T-helper 1 cell treated with Interleukin-12 subunit alpha and Interleukin-12 subunit beta and Interleukin-4 antibody, amounts not matched to agents 30 μg/mL and 1 μg/mL, for 36 hours (primary cell): ENCODE measurements at regions not wholly inside any gene's neighbourhood (a gene's known extent, or its start where the extent isn't known, plus 50 kb on each side); places are given as distances from the start of the nearest gene placed in this dataset.
"Not testable (repeated sequence)": the region's sequence is repeated elsewhere in the genome, so short reads cannot be mapped to it uniquely, and the experiment has no call there.

ENCODE experiments used
- H3K27ac Mint-ChIP-seq: one replicate; pipeline ENCODE4 v1.8.0; 2021; ENCODE audit warnings: mild to moderate bottlenecking, mixed read lengths
- H3K27me3 Mint-ChIP-seq: one replicate; pipeline ENCODE4 v1.8.0; 2021; ENCODE audit warnings: low read depth, mixed read lengths
- H3K36me3 Mint-ChIP-seq: one replicate; pipeline ENCODE4 v1.8.0; 2021; ENCODE audit warnings: low read depth, mixed read lengths
- H3K4me1 Mint-ChIP-seq: one replicate; pipeline ENCODE4 v1.8.0; 2021; ENCODE audit warnings: low read depth, mixed read lengths
- H3K4me3 Mint-ChIP-seq: one replicate; pipeline ENCODE4 v1.8.0; 2021; ENCODE audit warnings: mild to moderate bottlenecking, moderate library complexity, mixed read lengths
- H3K9me3 Mint-ChIP-seq: one replicate; pipeline ENCODE4 v1.8.0; 2021; ENCODE audit warnings: mixed read lengths

- Mint-ChIP-seq H3K9me3 (no peaks in the 10 kb centered on the region), H3K4me3 (no peak overlapping the region), H3K27ac (no peak overlapping the region)
Observed at GRCh38 chr12:91766454-91766853, 379.2 kb downstream of the BTG1 start.

GRCh38 chr12:91763654-91764370, 381.8 kb downstream of the BTG1 start:
- Mint-ChIP-seq H3K9me3 (peaks cover 4% of the 10 kb centered on the region), H3K4me3 (no peak overlapping the region), H3K36me3 (no peaks in the 10 kb centered on the region), H3K27ac (no peak overlapping the region), H3K4me1 (no peaks in the 10 kb centered on the region), H3K27me3 (no peaks in the 10 kb centered on the region)

More at GRCh38 chr12:91766454-91766853, 379.2 kb downstream of the BTG1 start:
- no peaks in the 10 kb centered on the region for H3K4me1 Mint-ChIP-seq
- no peaks in the 10 kb centered on the region for H3K36me3 Mint-ChIP-seq
- H3K27me3 Mint-ChIP-seq: no peaks in the 10 kb centered on the region

GRCh38 chr12:91753649-91754048, 392.0 kb downstream of the BTG1 start:
- H3K36me3 Mint-ChIP-seq: peaks cover 3% of the 10 kb centered on the region
- H3K4me3 Mint-ChIP-seq: no peak overlapping the region
- no peak overlapping the region for H3K27ac Mint-ChIP-seq
- peaks cover 23% of the 10 kb centered on the region for H3K9me3 Mint-ChIP-seq
- peaks cover 4% of the 10 kb centered on the region for H3K4me1 Mint-ChIP-seq
- H3K27me3 Mint-ChIP-seq: no peaks in the 10 kb centered on the region

- Mint-ChIP-seq H3K27me3 (no peaks in the 10 kb centered on the region), H3K36me3 (no peaks in the 10 kb centered on the region), H3K9me3 (peaks cover 6% of the 10 kb centered on the region), H3K27ac (no peak overlapping the region), H3K4me3 (no peak overlapping the region), H3K4me1 (no peaks in the 10 kb centered on the region)
Observed at GRCh38 chr12:91746976-91747375, 398.7 kb downstream of the BTG1 start.

- Mint-ChIP-seq H3K36me3 (no peaks in the 10 kb centered on the region), H3K9me3 (no peaks in the 10 kb centered on the region), H3K27ac (no peak overlapping the region), H3K27me3 (no peaks in the 10 kb centered on the region), H3K4me3 (no peak overlapping the region), H3K4me1 (no peaks in the 10 kb centered on the region)
Observed at GRCh38 chr12:91744597-91744996, 401.0 kb downstream of the BTG1 start.

GRCh38 chr12:91743704-91744321, 401.8 kb downstream of the BTG1 start:
- H3K9me3 Mint-ChIP-seq: no peaks in the 10 kb centered on the region
- no peaks in the 10 kb centered on the region for H3K36me3 Mint-ChIP-seq
- no peak overlapping the region for H3K4me3 Mint-ChIP-seq
- no peaks in the 10 kb centered on the region for H3K27me3 Mint-ChIP-seq
- no peaks in the 10 kb centered on the region for H3K4me1 Mint-ChIP-seq
- H3K27ac Mint-ChIP-seq: no peak overlapping the region

GRCh38 chr12:91743280-91743679, 402.4 kb downstream of the BTG1 start:
- Mint-ChIP-seq H3K36me3 (no peaks in the 10 kb centered on the region), H3K4me1 (no peaks in the 10 kb centered on the region), H3K4me3 (no peak overlapping the region), H3K27me3 (no peaks in the 10 kb centered on the region), H3K27ac (no peak overlapping the region), H3K9me3 (no peaks in the 10 kb centered on the region)

- Mint-ChIP-seq H3K36me3 (no peaks in the 10 kb centered on the region), H3K4me3 (no peak overlapping the region), H3K27ac (no peak overlapping the region), H3K4me1 (no peaks in the 10 kb centered on the region), H3K9me3 (no peaks in the 10 kb centered on the region), H3K27me3 (no peaks in the 10 kb centered on the region)
Observed at GRCh38 chr12:91741932-91742331, 403.7 kb downstream of the BTG1 start.

- not testable (repeated sequence) for H3K27ac Mint-ChIP-seq, H3K4me3 Mint-ChIP-seq, H3K27me3 Mint-ChIP-seq, H3K36me3 Mint-ChIP-seq, H3K9me3 Mint-ChIP-seq, H3K4me1 Mint-ChIP-seq
Observed at GRCh38 chr12:91733846-91734245, 411.8 kb downstream of the BTG1 start.

- H3K9me3 Mint-ChIP-seq: peaks cover 8% of the 10 kb centered on the region
Observed at GRCh38 chr12:91732086-91732485, 413.6 kb downstream of the BTG1 start.

GRCh38 chr12:91729543-91729942, 416.1 kb downstream of the BTG1 start:
- Mint-ChIP-seq H3K27ac (no peak overlapping the region), H3K27me3 (no peaks in the 10 kb centered on the region), H3K9me3 (peaks cover 3% of the 10 kb centered on the region), H3K4me1 (no peaks in the 10 kb centered on the region), H3K36me3 (no peaks in the 10 kb centered on the region), H3K4me3 (no peak overlapping the region)

More at GRCh38 chr12:91732086-91732485, 413.6 kb downstream of the BTG1 start:
- no peaks in the 10 kb centered on the region for H3K36me3 Mint-ChIP-seq
- no peak overlapping the region for H3K27ac Mint-ChIP-seq
- no peaks in the 10 kb centered on the region for H3K27me3 Mint-ChIP-seq
- H3K4me3 Mint-ChIP-seq: no peak overlapping the region
- no peaks in the 10 kb centered on the region for H3K4me1 Mint-ChIP-seq

- no peak overlapping the region for H3K27ac Mint-ChIP-seq
- peaks cover 3% of the 10 kb centered on the region for H3K27me3 Mint-ChIP-seq
- H3K9me3 Mint-ChIP-seq: no peaks in the 10 kb centered on the region
- H3K4me1 Mint-ChIP-seq: no peaks in the 10 kb centered on the region
- no peak overlapping the region for H3K4me3 Mint-ChIP-seq
- no peaks in the 10 kb centered on the region for H3K36me3 Mint-ChIP-seq
Observed at GRCh38 chr12:91723191-91723590, 422.5 kb downstream of the BTG1 start.

- Mint-ChIP-seq H3K4me1 (no peaks in the 10 kb centered on the region), H3K4me3 (no peak overlapping the region), H3K36me3 (no peaks in the 10 kb centered on the region), H3K27ac (no peak overlapping the region), H3K9me3 (no peaks in the 10 kb centered on the region), H3K27me3 (peaks cover 3% of the 10 kb centered on the region)
Observed at GRCh38 chr12:91722072-91722471, 423.6 kb downstream of the BTG1 start.

GRCh38 chr12:91721023-91721422, 424.6 kb downstream of the BTG1 start:
- Mint-ChIP-seq H3K4me1 (no peaks in the 10 kb centered on the region), H3K4me3 (no peak overlapping the region), H3K36me3 (no peaks in the 10 kb centered on the region), H3K9me3 (no peaks in the 10 kb centered on the region), H3K27me3 (peaks cover 3% of the 10 kb centered on the region), H3K27ac (no peak overlapping the region)

- Mint-ChIP-seq H3K4me3 (no peak overlapping the region), H3K9me3 (no peaks in the 10 kb centered on the region)
Observed at GRCh38 chr12:91718326-91718725, 427.3 kb downstream of the BTG1 start.

More at GRCh38 chr12:91718326-91718725, 427.3 kb downstream of the BTG1 start:
- no peak overlapping the region for H3K27ac Mint-ChIP-seq
- H3K27me3 Mint-ChIP-seq: peaks cover 3% of the 10 kb centered on the region
- no peaks in the 10 kb centered on the region for H3K4me1 Mint-ChIP-seq
- no peaks in the 10 kb centered on the region for H3K36me3 Mint-ChIP-seq
